ENCODE measurements at regions not wholly inside any gene's neighbourhood (a gene's known extent, or its start where the extent isn't known, plus 50 kb on each side); places are given as distances from the start of the nearest gene placed in this dataset.

DNA sequence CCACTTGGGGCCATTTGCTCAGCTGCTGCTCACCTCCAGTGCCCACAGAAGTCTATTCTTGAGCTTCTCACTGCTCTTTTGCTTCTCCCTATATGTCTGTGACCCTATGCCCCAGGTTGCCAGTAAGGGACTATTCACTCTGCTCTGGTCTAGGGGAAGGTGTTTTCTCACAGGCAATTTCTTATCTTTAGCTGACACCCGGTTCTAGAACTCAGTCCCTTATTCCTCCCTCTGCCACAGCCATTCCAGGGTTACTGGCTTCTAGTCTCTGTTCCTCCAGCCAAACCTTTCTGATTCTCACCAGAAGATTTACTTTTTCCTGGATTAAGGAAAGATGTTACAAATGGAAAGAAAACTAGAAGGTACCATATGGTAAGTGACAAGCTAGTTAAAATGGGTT is 574.0 kb downstream of the NTRK3 start:
- 53 to 68% methylated on average over 1 of the region's 1 CpG for WGBS, 2 donors
- Histone ChIP-seq H3K4me3 (no peak overlapping the region), H3K4me1 (peaks cover 0 to 12% (median 0%) of the 10 kb centered on the region in 9 donors), H3K27ac (no peak overlapping the region), H3K36me3 (no peaks in the 10 kb centered on the region), H3K27me3 (no peaks in the 10 kb centered on the region), H3K9me3 (peaks cover 0 to 7% (median 0%) of the 10 kb centered on the region in 11 donors)
- TF ChIP-seq, protein P1, sequence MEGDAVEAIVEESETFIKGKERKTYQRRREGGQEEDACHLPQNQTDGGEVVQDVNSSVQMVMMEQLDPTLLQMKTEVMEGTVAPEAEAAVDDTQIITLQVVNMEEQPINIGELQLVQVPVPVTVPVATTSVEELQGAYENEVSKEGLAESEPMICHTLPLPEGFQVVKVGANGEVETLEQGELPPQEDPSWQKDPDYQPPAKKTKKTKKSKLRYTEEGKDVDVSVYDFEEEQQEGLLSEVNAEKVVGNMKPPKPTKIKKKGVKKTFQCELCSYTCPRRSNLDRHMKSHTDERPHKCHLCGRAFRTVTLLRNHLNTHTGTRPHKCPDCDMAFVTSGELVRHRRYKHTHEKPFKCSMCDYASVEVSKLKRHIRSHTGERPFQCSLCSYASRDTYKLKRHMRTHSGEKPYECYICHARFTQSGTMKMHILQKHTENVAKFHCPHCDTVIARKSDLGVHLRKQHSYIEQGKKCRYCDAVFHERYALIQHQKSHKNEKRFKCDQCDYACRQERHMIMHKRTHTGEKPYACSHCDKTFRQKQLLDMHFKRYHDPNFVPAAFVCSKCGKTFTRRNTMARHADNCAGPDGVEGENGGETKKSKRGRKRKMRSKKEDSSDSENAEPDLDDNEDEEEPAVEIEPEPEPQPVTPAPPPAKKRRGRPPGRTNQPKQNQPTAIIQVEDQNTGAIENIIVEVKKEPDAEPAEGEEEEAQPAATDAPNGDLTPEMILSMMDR (IDR thresholded peaks at IDR 0.05): no peak
- intact Hi-C loops (cut with DNase I): no loop called here
- no peak for DNase-seq
- no peak for ATAC-seq

DNA sequence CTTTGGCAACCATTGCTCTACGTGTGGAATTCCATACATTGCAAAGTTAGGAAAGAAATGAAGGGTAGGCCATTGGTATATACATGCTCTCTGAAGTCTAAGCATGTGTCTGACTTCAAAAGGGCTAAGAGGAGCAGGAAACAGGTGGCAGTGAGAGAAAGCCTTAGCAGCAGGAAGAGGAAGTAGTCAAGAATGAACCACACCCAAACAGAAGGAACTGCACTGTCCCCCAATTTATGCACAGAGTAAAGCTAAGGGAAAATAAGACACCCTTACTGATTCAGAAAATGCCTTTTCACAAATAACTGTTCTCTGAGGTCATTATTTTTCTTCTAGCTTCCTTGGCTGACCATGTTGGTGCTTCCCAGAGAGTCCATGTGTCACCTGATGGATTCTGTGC is 575.4 kb downstream of the NTRK3 start:
- peak in 1 of 8 donors; percentile 29 for ATAC-seq
- WGBS, 2 donors: 70 to 77% methylated on average over 1 of the region's 1 CpG

DNA sequence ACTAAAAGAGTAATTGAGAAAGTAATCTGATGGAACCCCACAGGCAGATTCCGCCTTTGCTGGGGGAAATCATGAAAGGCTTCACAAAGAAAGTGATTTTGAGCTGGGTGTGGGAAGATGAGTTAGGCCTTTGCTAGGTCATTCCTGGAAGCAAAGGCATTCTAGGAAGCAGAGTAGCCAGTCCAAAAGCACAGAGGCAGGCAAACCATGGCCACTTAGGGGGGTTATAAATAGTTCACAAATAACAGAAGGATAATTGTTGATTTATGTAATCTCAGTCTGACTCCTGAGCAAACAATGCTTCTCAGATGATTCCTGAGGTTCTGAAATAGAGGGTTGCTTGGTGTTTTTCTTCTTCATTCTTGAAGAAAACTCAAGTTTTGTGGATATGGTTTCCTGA is 576.3 kb downstream of the NTRK3 start:
- H3K9me3 ChIP-seq: peaks cover 0 to 20% (median 3%) of the 10 kb centered on the region in 11 donors
- WGBS, 2 donors: 93 to 100% methylated on average over 1 of the region's 1 CpG
- ATAC-seq: peak in 5 of 8 donors; percentile 50 to 74 (median 61)
- H3K4me3 ChIP-seq: no peak overlapping the region
- no peak for DNase-seq
- TF ChIP-seq, protein P1 (IDR thresholded peaks at IDR 0.05): no peak
- no peaks in the 10 kb centered on the region for H3K27me3 ChIP-seq
- H3K36me3 ChIP-seq: no peaks in the 10 kb centered on the region
- H3K4me1 ChIP-seq: peaks cover 0 to 12% (median 0%) of the 10 kb centered on the region in 9 donors
- intact Hi-C loops (cut with DNase I): no loop called here
- H3K27ac ChIP-seq: peak overlapping the region in 1 of 10 donors; percentile 24

More for the DNA sequence above, 575.4 kb downstream of the NTRK3 start:
- TF ChIP-seq, protein P1 (IDR thresholded peaks at IDR 0.05): no peak
- Histone ChIP-seq H3K27ac (no peak overlapping the region), H3K36me3 (no peaks in the 10 kb centered on the region), H3K27me3 (no peaks in the 10 kb centered on the region), H3K9me3 (peaks cover 0 to 19% (median 3%) of the 10 kb centered on the region in 11 donors), H3K4me3 (no peak overlapping the region), H3K4me1 (peaks cover 0 to 12% (median 0%) of the 10 kb centered on the region in 9 donors)
- intact Hi-C loops (cut with DNase I): no loop called here
- no peak for DNase-seq

DNA sequence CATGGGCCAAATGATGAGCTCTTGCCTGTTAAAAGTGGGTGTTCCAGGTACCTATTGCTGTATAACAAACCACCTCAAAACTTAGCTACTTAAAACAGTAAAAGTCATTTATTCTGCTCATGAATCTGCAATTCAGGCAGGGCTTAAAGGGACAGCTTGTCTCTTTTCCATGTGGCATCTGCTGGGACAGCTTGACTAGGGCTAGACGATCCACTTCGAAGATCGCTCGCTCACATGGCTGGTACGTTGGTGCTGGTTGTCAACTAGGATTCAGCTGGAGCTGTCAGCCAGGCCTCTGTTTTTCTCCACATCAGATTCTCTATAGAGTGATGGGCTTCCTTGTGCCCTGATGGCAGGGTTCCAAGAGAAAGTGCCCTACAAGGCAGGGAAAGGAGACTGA is 581.3 kb downstream of the NTRK3 start:
- H3K4me1 ChIP-seq: peaks cover 0 to 9% (median 0%) of the 10 kb centered on the region in 9 donors
- intact Hi-C loops (cut with DNase I): loop anchor here in 4 of 10 donors (10.0 kb wide), 3 partner anchors 330 to 600 kb away; no protein-coding TSS in a partner anchor
- no peak overlapping the region for H3K4me3 ChIP-seq
- H3K27me3 ChIP-seq: no peaks in the 10 kb centered on the region
- H3K36me3 ChIP-seq: no peaks in the 10 kb centered on the region
- peaks cover 0 to 20% (median 3%) of the 10 kb centered on the region in 11 donors for H3K9me3 ChIP-seq
- TF ChIP-seq, protein P1 (IDR thresholded peaks at IDR 0.05): no peak
- 81 to 94% methylated on average over 5 of the region's 5 CpGs for WGBS, 2 donors
- ATAC-seq (no peak), DNase-seq (no peak)
- no peak overlapping the region for H3K27ac ChIP-seq
